Astrocyte (in vitro differentiated cells and primary cell): ENCODE measurements at regions not wholly inside any gene's neighbourhood (a gene's known extent, or its start where the extent isn't known, plus 50 kb on each side); places are given as distances from the start of the nearest gene placed in this dataset.

Experiments
- DNase-seq: peaks from one replicate; pipeline ENCODE4 v3.0.0-alpha.2; 2010; ENCODE audit warnings: low read depth
- FAIRE-seq: peaks from 2 replicates; lab custom pipeline; 2011; peaks lifted over from hg19 to GRCh38; lab: Jason Lieb, UNC
- H2AFZ ChIP-seq: 2 replicates; pipeline ENCODE4 v1.6.0; 2012; ENCODE audit warnings: low read depth, low read length, inconsistent platforms
- H3K27ac ChIP-seq: 2 replicates; pipeline ENCODE4 v1.5.1; 2011; ENCODE audit warnings: low read depth, low read length, inconsistent platforms
- H3K27me3 ChIP-seq: 2 replicates; pipeline ENCODE4 v1.6.0; 2011; ENCODE audit warnings: low read length, inconsistent platforms; ENCODE audit not compliant: insufficient read depth
- H3K36me3 ChIP-seq: 2 replicates; pipeline ENCODE4 v1.5.1; 2011; ENCODE audit warnings: low read length, inconsistent platforms; ENCODE audit not compliant: insufficient read depth
- H3K4me1 ChIP-seq: 2 replicates; pipeline ENCODE4 v1.5.1; 2011; ENCODE audit warnings: low read length, inconsistent platforms; ENCODE audit not compliant: insufficient read depth
- H3K4me2 ChIP-seq: 2 replicates; pipeline ENCODE4 v1.6.0; 2012; ENCODE audit warnings: low read length, inconsistent platforms
- H3K4me3 ChIP-seq: 2 replicates; pipeline ENCODE4 v1.5.1; 2011; ENCODE audit warnings: low read depth, mild to moderate bottlenecking, low read length, inconsistent platforms; ENCODE audit not compliant: insufficient read depth
- H3K79me2 ChIP-seq: 2 replicates; pipeline ENCODE4 v1.6.0; 2012; ENCODE audit warnings: mild to moderate bottlenecking, low read length, inconsistent platforms; ENCODE audit not compliant: insufficient read depth
- H3K9ac ChIP-seq: 2 replicates; pipeline ENCODE4 v1.6.0; 2012; ENCODE audit warnings: mild to moderate bottlenecking, low read length, inconsistent platforms
- H3K9me3 ChIP-seq: 2 replicates; pipeline ENCODE4 v1.5.1; 2012; ENCODE audit warnings: low read depth, mild to moderate bottlenecking, low read length, inconsistent platforms; ENCODE audit not compliant: insufficient read depth
- H4K20me1 ChIP-seq: 2 replicates; pipeline ENCODE4 v1.6.0; 2012; ENCODE audit warnings: low read length, inconsistent platforms; ENCODE audit not compliant: insufficient read depth
- H3K27ac Mint-ChIP-seq: one replicate; pipeline ENCODE4 v1.8.0; 2021; ENCODE audit warnings: mild to moderate bottlenecking, mixed read lengths; ENCODE audit not compliant: unreplicated experiment
- H3K27me3 Mint-ChIP-seq: one replicate; pipeline ENCODE4 v1.8.0; 2021; ENCODE audit warnings: low read depth, mixed read lengths; ENCODE audit not compliant: unreplicated experiment
- H3K36me3 Mint-ChIP-seq: one replicate; pipeline ENCODE4 v1.8.0; 2021; ENCODE audit warnings: low read depth, mixed read lengths; ENCODE audit not compliant: unreplicated experiment
- H3K4me1 Mint-ChIP-seq: one replicate; pipeline ENCODE4 v1.8.0; 2021; ENCODE audit warnings: low read depth, mixed read lengths; ENCODE audit not compliant: unreplicated experiment
- H3K4me3 Mint-ChIP-seq: one replicate; pipeline ENCODE4 v1.8.0; 2021; ENCODE audit warnings: mild to moderate bottlenecking, moderate library complexity, mixed read lengths; ENCODE audit not compliant: unreplicated experiment
- H3K9me3 Mint-ChIP-seq: one replicate; pipeline ENCODE4 v1.8.0; 2021; ENCODE audit warnings: mild to moderate bottlenecking, mixed read lengths; ENCODE audit not compliant: unreplicated experiment
- CTCF ChIP-seq: IDR thresholded peaks from 2 replicates; pipeline ENCODE4 v1.5.1; 2011; ENCODE audit warnings: low read depth, mild to moderate bottlenecking, inconsistent platforms, low read length, moderate library complexity; ENCODE audit not compliant: insufficient read depth
- EZH2 ChIP-seq: IDR thresholded peaks from 2 replicates; pipeline ENCODE4 v1.6.1; 2012; ENCODE audit warnings: mild to moderate bottlenecking, low read length, inconsistent platforms; ENCODE audit not compliant: insufficient read depth

DNA sequence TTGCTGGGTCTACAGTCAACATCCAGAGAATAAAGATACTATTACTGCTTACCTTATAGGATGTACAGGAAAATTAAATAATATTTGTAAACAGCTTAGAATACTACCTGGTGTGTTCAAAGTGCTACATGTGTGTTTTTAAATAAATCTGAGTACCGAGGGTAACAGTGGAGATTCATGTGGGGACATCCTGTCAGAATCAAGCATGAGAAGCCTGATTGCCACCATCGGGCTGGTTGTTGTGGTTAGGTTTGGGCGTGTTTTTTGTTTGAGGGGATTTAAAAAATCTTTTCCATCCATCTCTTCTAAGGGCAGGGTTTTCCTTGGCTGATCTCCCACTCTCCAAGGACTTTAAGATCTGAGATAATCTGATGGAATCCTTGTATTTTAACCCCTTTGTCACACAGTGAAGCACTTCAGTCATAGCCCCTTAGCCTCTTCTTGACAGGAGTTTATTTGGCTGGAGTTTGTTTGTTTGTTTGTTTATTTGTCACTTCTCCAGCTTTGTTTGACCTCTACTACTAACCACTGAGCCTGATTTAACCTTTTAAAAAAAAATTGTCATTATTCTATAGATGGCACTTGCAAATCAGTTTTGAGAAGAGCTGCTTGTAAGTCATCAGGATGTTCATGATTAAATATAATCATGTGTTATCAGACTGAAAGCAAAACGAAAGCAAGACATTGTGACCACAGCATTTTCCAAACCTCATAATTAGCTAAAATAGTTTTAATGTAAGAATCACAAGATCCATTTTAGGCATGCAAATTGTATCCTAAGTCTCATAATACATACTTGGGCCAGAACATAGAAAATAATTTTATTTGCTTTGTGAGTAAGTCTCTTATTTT, 72.8 kb upstream of the RARB start:
- Mint-ChIP-seq H3K4me3 (no peak overlapping the region), H3K9me3 (peaks cover 9% of the 10 kb centered on the region), H3K36me3 (no peaks in the 10 kb centered on the region), H3K27ac (no peak overlapping the region), H3K4me1 (peaks cover 14% of the 10 kb centered on the region), H3K27me3 (no peaks in the 10 kb centered on the region)
- Histone ChIP-seq H3K79me2 (no peaks in the 10 kb centered on the region), H3K36me3 (no peaks in the 10 kb centered on the region), H3K9me3 (no peaks in the 10 kb centered on the region), H3K4me1 (peaks cover 10% of the 10 kb centered on the region), H3K27ac (no peak overlapping the region), H2AFZ (no peak overlapping the region), H3K9ac (no peak overlapping the region), H3K4me3 (no peak overlapping the region), H4K20me1 (no peaks in the 10 kb centered on the region), H3K4me2 (no peak overlapping the region), H3K27me3 (no peaks in the 10 kb centered on the region)
- TF ChIP-seq EZH2 (no peak), CTCF (no peak)
- FAIRE-seq (peak; percentile 66), DNase-seq (no peak)

DNA sequence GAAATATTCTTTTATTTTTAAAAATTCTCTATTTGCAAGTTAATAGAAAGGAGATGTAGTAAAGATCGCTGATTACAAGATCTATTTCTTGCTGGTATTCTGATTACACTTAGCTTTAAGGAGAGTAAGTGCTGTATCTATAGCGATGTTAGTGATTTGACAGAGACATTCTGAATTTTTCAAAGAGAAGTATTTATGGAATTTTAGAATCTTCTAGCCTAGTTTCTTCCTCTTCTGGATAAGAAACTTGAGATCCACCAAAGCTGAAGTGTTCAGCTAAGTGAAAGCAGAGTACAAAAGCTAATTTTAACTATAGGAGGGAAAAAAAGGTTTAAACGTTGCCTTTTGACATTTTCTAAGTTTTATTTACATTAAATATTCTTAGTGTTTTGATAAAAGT, 72.1 kb upstream of the RARB start:
- Histone ChIP-seq H3K27me3 (no peaks in the 10 kb centered on the region), H3K9me3 (no peaks in the 10 kb centered on the region), H3K4me1 (peaks cover 10% of the 10 kb centered on the region), H3K9ac (no peak overlapping the region), H3K79me2 (no peaks in the 10 kb centered on the region), H2AFZ (no peak overlapping the region), H3K27ac (no peak overlapping the region), H4K20me1 (no peaks in the 10 kb centered on the region), H3K4me3 (no peak overlapping the region), H3K36me3 (no peaks in the 10 kb centered on the region), H3K4me2 (no peak overlapping the region)
- FAIRE-seq (no peak), DNase-seq (no peak)
- Mint-ChIP-seq H3K36me3 (no peaks in the 10 kb centered on the region), H3K4me3 (no peak overlapping the region), H3K27me3 (no peaks in the 10 kb centered on the region), H3K9me3 (peaks cover 8% of the 10 kb centered on the region), H3K4me1 (peaks cover 14% of the 10 kb centered on the region), H3K27ac (no peak overlapping the region)
- TF ChIP-seq CTCF, result no peak
- TF ChIP-seq EZH2, result no peak

GRCh38 chr3:25362118-25362517, 65.9 kb upstream of the RARB start:
- Mint-ChIP-seq H3K9me3 (peaks cover 8% of the 10 kb centered on the region), H3K36me3 (no peaks in the 10 kb centered on the region), H3K4me3 (no peak overlapping the region), H3K4me1 (no peaks in the 10 kb centered on the region), H3K27me3 (no peaks in the 10 kb centered on the region), H3K27ac (no peak overlapping the region)
- no peak overlapping the region for H2AFZ ChIP-seq
- no peaks in the 10 kb centered on the region for H3K79me2 ChIP-seq
- no peak overlapping the region for H3K27ac ChIP-seq
- no peaks in the 10 kb centered on the region for H4K20me1 ChIP-seq
- FAIRE-seq, result no peak
- no peaks in the 10 kb centered on the region for H3K27me3 ChIP-seq
- no peak for DNase-seq
- H3K4me1 ChIP-seq, result no peaks in the 10 kb centered on the region
- no peak overlapping the region for H3K9ac ChIP-seq
- H3K4me2 ChIP-seq, result no peak overlapping the region
- no peaks in the 10 kb centered on the region for H3K36me3 ChIP-seq
- TF ChIP-seq CTCF, result no peak
- no peak for TF ChIP-seq EZH2
- H3K9me3 ChIP-seq, result no peaks in the 10 kb centered on the region
- no peak overlapping the region for H3K4me3 ChIP-seq
